HG02884 (cell line): ENCODE measurements at regions not wholly inside any gene's neighbourhood (a gene's known extent, or its start where the extent isn't known, plus 50 kb on each side); places are given as distances from the start of the nearest gene placed in this dataset.

ENCODE experiments used
- ATAC-seq: cut with Tn5 transposase; IDR thresholded peaks from one replicate; pipeline ENCODE4 v1.9.1; 2021; ENCODE audit warnings: mild to moderate bottlenecking, moderate library complexity; ENCODE audit not compliant: unreplicated experiment

GRCh38 chr11:100635194-100635593 is 51.9 kb upstream of the ARHGAP42 start:
- no peak for ATAC-seq

GRCh38 chr11:100636536-100636935 is 50.6 kb upstream of the ARHGAP42 start:
- no peak for ATAC-seq
